ENCODE measurements at regions not wholly inside any gene's neighbourhood (a gene's known extent, or its start where the extent isn't known, plus 50 kb on each side); places are given as distances from the start of the nearest gene placed in this dataset.
"Not testable (repeated sequence)": the region's sequence is repeated elsewhere in the genome, so short reads cannot be mapped to it uniquely, and the experiment has no call there.

DNA sequence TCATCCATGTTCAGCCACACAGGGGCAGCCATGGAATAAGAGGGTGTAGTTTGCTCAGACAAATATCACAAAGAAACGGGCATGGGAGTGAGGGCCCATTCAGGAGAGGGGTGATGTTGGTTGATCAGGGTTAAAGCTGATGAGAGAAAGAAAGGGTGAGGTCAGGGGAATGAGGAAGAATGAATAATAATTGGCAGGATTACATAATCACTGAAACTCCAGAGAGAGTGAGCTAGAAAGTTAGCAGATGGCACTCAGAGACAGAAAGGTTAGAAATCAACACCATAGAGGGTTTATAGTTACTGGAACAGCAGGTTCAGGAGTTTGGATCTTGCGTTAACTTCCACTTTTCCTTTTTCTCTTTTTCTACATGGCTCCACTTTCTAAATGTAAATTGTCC lies 113.9 kb downstream of the TAF11L14 start:
- intact Hi-C loops (cut with DNase I) = no loop called here
- H3K9me3 ChIP-seq = no peaks in the 10 kb centered on the region
- H3K36me3 ChIP-seq = no peaks in the 10 kb centered on the region
- no peak overlapping the region for H3K4me3 ChIP-seq
- DNase-seq (ENCODE audit: extremely low spot score in 2 of 2) = no peak
- no peak for TF ChIP-seq POLR2A (IDR thresholded peaks at IDR 0.05)
- TF ChIP-seq, protein P1, sequence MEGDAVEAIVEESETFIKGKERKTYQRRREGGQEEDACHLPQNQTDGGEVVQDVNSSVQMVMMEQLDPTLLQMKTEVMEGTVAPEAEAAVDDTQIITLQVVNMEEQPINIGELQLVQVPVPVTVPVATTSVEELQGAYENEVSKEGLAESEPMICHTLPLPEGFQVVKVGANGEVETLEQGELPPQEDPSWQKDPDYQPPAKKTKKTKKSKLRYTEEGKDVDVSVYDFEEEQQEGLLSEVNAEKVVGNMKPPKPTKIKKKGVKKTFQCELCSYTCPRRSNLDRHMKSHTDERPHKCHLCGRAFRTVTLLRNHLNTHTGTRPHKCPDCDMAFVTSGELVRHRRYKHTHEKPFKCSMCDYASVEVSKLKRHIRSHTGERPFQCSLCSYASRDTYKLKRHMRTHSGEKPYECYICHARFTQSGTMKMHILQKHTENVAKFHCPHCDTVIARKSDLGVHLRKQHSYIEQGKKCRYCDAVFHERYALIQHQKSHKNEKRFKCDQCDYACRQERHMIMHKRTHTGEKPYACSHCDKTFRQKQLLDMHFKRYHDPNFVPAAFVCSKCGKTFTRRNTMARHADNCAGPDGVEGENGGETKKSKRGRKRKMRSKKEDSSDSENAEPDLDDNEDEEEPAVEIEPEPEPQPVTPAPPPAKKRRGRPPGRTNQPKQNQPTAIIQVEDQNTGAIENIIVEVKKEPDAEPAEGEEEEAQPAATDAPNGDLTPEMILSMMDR (IDR thresholded peaks at IDR 0.05) = no peak
- TF ChIP-seq POLR2AphosphoS5 (IDR thresholded peaks at IDR 0.05; ENCODE audit: insufficient read depth in 1 of 2, low read depth in 1 of 2) = no peak
- H3K27ac ChIP-seq = no peak overlapping the region
- H3K27me3 ChIP-seq = no peaks in the 10 kb centered on the region
- no peaks in the 10 kb centered on the region for H3K4me1 ChIP-seq

DNA sequence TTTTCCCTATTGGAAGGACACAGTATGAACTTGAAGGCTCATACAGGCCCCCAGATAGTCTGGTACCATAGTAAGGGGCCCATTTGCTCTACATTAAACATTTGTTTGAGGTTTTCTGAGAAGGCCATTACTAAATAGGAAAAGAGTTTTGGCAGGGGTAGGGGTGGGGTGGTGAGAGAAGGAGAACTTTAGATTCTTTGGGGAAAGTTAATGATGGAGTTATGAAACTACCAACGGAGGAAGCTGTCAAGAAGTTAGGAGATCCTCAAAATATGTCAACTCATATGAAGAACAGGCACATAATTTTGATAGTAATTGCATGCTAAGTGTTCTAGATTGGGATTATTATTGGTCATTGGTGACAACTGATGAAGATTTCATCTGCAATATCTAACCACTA lies 114.7 kb downstream of the TAF11L14 start:
- H3K4me1 ChIP-seq = no peaks in the 10 kb centered on the region
- H3K9me3 ChIP-seq = no peaks in the 10 kb centered on the region
- H3K27me3 ChIP-seq = no peaks in the 10 kb centered on the region
- no peak overlapping the region for H3K27ac ChIP-seq
- TF ChIP-seq POLR2AphosphoS5 (IDR thresholded peaks at IDR 0.05; ENCODE audit: insufficient read depth in 1 of 2, low read depth in 1 of 2) (no peak), POLR2A (IDR thresholded peaks at IDR 0.05) (no peak)
- TF ChIP-seq, protein P1 (IDR thresholded peaks at IDR 0.05) = no peak
- intact Hi-C loops (cut with DNase I) = no loop called here
- no peak for DNase-seq (ENCODE audit: extremely low spot score in 2 of 2)
- no peaks in the 10 kb centered on the region for H3K36me3 ChIP-seq
- no peak overlapping the region for H3K4me3 ChIP-seq

DNA sequence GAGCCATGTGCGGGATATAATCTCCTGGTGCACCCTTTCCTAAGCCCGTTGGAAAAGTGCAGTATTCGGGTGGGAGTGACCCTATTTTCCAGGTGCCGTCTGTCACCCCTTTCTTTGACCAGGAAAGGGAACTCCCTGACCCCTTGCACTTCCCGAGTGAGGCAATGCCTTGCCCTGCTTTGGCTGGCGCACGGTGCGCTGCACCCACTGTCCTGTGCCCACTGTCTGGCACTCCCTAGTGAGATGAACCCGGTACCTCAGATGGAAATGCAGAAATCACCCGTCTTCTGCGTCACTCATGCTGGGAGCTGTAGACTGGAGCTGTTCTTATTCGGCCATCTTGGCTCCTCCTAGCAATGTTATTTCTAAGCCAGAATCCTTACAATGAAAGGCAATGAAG lies 121.1 kb downstream of the TAF11L14 start:
- intact Hi-C loops (cut with DNase I); H3K27me3 ChIP-seq: not testable (repeated sequence)

DNA sequence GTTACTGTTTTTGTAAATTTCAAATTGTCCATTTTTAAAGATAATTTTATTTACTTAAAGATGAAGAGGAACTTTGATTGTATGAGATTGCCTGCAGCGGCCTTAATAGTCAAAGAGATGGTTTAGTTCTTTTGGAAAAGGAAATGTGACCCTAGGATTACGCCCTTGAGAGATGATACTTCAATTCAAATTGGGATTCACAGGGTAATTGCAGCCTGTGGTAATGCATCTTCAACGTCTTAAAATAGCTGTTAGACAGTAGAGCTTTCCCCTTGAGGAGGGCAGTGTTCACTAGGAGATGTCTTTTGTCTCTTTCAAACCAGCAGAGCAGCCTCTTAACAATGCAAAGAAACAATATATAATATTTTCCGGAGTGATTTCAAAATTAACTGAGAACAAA lies 127.1 kb downstream of the TAF11L14 start:
- no peaks in the 10 kb centered on the region for H3K4me1 ChIP-seq
- intact Hi-C loops (cut with DNase I) = no loop called here
- no peak overlapping the region for H3K4me3 ChIP-seq
- H3K9me3 ChIP-seq = no peaks in the 10 kb centered on the region
- H3K36me3 ChIP-seq = no peaks in the 10 kb centered on the region
- no peak for DNase-seq (ENCODE audit: extremely low spot score in 2 of 2)
- H3K27me3 ChIP-seq = no peaks in the 10 kb centered on the region
- H3K27ac ChIP-seq = no peak overlapping the region
- no peak for TF ChIP-seq POLR2AphosphoS5 (IDR thresholded peaks at IDR 0.05; ENCODE audit: insufficient read depth in 1 of 2, low read depth in 1 of 2)
- no peak for TF ChIP-seq POLR2A (IDR thresholded peaks at IDR 0.05)
- TF ChIP-seq, protein P1 (IDR thresholded peaks at IDR 0.05) = no peak

More for the DNA sequence above, 121.1 kb downstream of the TAF11L14 start:
- not testable (repeated sequence) for H3K4me3 ChIP-seq; H3K9me3 ChIP-seq; H3K36me3 ChIP-seq; DNase-seq (ENCODE audit: extremely low spot score in 2 of 2); H3K4me1 ChIP-seq; H3K27ac ChIP-seq

DNA sequence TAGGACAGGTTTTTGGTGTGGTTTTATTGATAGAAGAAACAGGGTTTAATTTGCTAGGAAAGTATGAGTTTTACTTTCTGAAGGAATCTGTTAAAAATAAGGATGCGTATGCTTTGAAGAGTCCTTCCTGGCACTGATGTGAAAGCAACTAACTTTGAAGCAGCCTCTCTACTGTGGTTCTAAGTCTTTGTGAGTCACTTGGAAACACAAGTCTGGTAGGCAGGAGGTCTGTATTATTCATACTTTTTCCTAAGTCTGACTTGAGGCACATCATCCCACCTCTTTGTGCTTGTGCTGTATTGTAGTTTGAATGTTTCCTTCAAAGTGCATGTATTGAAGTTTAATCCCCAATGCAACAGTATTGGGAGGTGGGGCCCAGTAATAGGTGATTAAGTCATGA lies 129.0 kb downstream of the TAF11L14 start:
- DNase-seq (ENCODE audit: extremely low spot score in 2 of 2) = no peak
- H3K9me3 ChIP-seq = no peaks in the 10 kb centered on the region
- no peaks in the 10 kb centered on the region for H3K4me1 ChIP-seq
- intact Hi-C loops (cut with DNase I) = no loop called here
- TF ChIP-seq, protein P1 (IDR thresholded peaks at IDR 0.05) = no peak
- TF ChIP-seq POLR2A (IDR thresholded peaks at IDR 0.05) (no peak), POLR2AphosphoS5 (IDR thresholded peaks at IDR 0.05; ENCODE audit: insufficient read depth in 1 of 2, low read depth in 1 of 2) (no peak)
- H3K27me3 ChIP-seq = no peaks in the 10 kb centered on the region
- H3K4me3 ChIP-seq = no peak overlapping the region
- no peaks in the 10 kb centered on the region for H3K36me3 ChIP-seq
- no peak overlapping the region for H3K27ac ChIP-seq

DNA sequence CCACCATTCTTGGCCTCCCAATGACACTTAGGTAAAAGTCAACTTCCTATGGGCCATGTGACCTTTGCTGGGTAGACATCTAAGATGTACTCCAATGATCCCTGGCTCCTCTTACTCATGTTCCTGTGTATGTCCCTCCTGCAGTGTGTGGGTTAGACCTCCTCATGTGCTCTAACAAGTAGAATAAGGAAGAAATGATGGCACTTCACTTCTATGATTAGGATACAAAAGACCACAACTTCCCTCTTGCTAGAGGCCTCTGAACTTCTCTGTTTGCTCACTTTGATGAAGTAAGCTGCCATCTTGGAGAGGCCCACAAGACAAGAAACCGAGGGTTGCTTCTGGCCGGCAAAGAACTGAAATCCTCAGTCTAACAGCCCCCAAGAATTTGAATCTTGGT lies 131.8 kb downstream of the TAF11L14 start:
- TF ChIP-seq POLR2A (IDR thresholded peaks at IDR 0.05) = no peak
- TF ChIP-seq, protein P1 (IDR thresholded peaks at IDR 0.05) = no peak
- TF ChIP-seq POLR2AphosphoS5 (IDR thresholded peaks at IDR 0.05; ENCODE audit: insufficient read depth in 1 of 2, low read depth in 1 of 2) = no peak
- H3K4me1 ChIP-seq = no peaks in the 10 kb centered on the region
- no peak for DNase-seq (ENCODE audit: extremely low spot score in 2 of 2)
- no peaks in the 10 kb centered on the region for H3K9me3 ChIP-seq
- intact Hi-C loops (cut with DNase I) = no loop called here
- no peaks in the 10 kb centered on the region for H3K36me3 ChIP-seq
- no peak overlapping the region for H3K27ac ChIP-seq
- no peaks in the 10 kb centered on the region for H3K27me3 ChIP-seq
- no peak overlapping the region for H3K4me3 ChIP-seq

Measured in vagina (tissue), 2 donors.